ENCODE measurements at regions not wholly inside any gene's neighbourhood (a gene's known extent, or its start where the extent isn't known, plus 50 kb on each side); places are given as distances from the start of the nearest gene placed in this dataset.

GRCh38 chr7:124482229-124482628, 283.4 kb downstream of the GPR37 start:
- no peaks in the 10 kb centered on the region for H3K9me3 Mint-ChIP-seq
- TF ChIP-seq TCF7 (CRISPR knock-in tag; IDR thresholded peaks at IDR 0.05; ENCODE audit: low read depth) (no peak), NR1H2 (CRISPR knock-in tag; IDR thresholded peaks at IDR 0.05) (no peak), CREB1 (CRISPR knock-in tag; IDR thresholded peaks at IDR 0.05) (no peak), ZNF263 (CRISPR knock-in tag; IDR thresholded peaks at IDR 0.05; ENCODE audit: low read depth) (no peak), ZNF232 (CRISPR knock-in tag; IDR thresholded peaks at IDR 0.05) (no peak), FOXK1 (CRISPR knock-in tag; IDR thresholded peaks at IDR 0.05) (no peak), STAT6 (CRISPR knock-in tag; conservative IDR thresholded peaks at IDR 0.05; ENCODE audit: low read depth) (no peak), MYBL2 (CRISPR knock-in tag; IDR thresholded peaks at IDR 0.05) (no peak), NFYB (CRISPR knock-in tag; conservative IDR thresholded peaks at IDR 0.05; ENCODE audit: low read depth) (no peak), EMX1 (CRISPR knock-in tag; IDR thresholded peaks at IDR 0.05) (no peak), GABPB1 (CRISPR knock-in tag; IDR thresholded peaks at IDR 0.05) (no peak), ATF1 (CRISPR knock-in tag; IDR thresholded peaks at IDR 0.05) (no peak), TP53 (CRISPR knock-in tag; IDR thresholded peaks at IDR 0.05) (no peak), ZNF671 (CRISPR knock-in tag; IDR thresholded peaks at IDR 0.05) (no peak)
- TF ChIP-seq, protein P1, sequence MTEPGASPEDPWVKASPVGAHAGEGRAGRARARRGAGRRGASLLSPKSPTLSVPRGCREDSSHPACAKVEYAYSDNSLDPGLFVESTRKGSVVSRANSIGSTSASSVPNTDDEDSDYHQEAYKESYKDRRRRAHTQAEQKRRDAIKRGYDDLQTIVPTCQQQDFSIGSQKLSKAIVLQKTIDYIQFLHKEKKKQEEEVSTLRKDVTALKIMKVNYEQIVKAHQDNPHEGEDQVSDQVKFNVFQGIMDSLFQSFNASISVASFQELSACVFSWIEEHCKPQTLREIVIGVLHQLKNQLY (CRISPR knock-in tag; IDR thresholded peaks at IDR 0.05), result no peak
- TF ChIP-seq, protein P2, sequence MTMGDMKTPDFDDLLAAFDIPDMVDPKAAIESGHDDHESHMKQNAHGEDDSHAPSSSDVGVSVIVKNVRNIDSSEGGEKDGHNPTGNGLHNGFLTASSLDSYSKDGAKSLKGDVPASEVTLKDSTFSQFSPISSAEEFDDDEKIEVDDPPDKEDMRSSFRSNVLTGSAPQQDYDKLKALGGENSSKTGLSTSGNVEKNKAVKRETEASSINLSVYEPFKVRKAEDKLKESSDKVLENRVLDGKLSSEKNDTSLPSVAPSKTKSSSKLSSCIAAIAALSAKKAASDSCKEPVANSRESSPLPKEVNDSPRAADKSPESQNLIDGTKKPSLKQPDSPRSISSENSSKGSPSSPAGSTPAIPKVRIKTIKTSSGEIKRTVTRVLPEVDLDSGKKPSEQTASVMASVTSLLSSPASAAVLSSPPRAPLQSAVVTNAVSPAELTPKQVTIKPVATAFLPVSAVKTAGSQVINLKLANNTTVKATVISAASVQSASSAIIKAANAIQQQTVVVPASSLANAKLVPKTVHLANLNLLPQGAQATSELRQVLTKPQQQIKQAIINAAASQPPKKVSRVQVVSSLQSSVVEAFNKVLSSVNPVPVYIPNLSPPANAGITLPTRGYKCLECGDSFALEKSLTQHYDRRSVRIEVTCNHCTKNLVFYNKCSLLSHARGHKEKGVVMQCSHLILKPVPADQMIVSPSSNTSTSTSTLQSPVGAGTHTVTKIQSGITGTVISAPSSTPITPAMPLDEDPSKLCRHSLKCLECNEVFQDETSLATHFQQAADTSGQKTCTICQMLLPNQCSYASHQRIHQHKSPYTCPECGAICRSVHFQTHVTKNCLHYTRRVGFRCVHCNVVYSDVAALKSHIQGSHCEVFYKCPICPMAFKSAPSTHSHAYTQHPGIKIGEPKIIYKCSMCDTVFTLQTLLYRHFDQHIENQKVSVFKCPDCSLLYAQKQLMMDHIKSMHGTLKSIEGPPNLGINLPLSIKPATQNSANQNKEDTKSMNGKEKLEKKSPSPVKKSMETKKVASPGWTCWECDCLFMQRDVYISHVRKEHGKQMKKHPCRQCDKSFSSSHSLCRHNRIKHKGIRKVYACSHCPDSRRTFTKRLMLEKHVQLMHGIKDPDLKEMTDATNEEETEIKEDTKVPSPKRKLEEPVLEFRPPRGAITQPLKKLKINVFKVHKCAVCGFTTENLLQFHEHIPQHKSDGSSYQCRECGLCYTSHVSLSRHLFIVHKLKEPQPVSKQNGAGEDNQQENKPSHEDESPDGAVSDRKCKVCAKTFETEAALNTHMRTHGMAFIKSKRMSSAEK (CRISPR knock-in tag; IDR thresholded peaks at IDR 0.05; ENCODE audit: borderline replicate concordance), result no peak
- TF ChIP-seq, protein P3, sequence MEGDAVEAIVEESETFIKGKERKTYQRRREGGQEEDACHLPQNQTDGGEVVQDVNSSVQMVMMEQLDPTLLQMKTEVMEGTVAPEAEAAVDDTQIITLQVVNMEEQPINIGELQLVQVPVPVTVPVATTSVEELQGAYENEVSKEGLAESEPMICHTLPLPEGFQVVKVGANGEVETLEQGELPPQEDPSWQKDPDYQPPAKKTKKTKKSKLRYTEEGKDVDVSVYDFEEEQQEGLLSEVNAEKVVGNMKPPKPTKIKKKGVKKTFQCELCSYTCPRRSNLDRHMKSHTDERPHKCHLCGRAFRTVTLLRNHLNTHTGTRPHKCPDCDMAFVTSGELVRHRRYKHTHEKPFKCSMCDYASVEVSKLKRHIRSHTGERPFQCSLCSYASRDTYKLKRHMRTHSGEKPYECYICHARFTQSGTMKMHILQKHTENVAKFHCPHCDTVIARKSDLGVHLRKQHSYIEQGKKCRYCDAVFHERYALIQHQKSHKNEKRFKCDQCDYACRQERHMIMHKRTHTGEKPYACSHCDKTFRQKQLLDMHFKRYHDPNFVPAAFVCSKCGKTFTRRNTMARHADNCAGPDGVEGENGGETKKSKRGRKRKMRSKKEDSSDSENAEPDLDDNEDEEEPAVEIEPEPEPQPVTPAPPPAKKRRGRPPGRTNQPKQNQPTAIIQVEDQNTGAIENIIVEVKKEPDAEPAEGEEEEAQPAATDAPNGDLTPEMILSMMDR (IDR thresholded peaks at IDR 0.05), result no peak
- TF ChIP-seq, protein P4, sequence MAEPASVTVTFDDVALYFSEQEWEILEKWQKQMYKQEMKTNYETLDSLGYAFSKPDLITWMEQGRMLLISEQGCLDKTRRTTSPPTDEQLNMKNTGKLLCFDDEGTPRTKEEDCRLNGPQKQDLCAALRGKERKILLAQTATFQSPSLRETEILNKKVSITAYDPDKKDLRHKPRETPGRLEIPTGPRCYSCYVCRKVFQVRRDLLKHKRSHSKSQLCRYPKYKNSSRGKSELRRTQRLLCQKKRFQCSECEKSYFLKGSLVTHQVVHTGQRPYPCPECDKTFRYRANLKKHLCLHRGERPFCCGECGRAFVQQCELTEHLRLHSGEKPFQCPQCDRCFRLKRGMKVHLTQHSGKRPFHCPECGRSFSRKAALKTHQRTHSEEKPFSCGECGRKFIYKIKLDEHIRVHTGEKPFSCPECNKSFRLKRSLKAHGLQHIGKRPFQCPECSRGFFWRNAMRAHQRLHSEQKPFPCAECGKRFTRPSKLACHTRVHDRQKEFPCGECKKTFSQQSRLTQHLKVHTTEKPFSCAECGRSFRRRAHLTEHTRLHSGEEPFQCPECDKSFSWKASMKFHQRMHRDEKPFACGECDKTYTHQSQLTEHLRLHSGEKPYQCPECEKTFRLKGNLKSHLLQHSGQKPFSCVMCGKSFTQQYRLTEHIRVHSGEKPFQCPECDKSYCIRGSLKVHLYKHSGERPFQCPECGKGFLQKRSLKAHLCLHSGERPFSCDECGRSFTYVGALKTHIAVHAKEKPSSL (CRISPR knock-in tag; conservative IDR thresholded peaks at IDR 0.05), result no peak
- ChIA-PET POLR2A (no interaction called here), CTCF (no interaction called here)
- ATAC-seq (no peak; the same call in 1 of the 2 replicates), DNase-seq (ENCODE audit: low spot score) (no peak)
- H3K4me3 Mint-ChIP-seq, result no peak overlapping the region
- H3K36me3 Mint-ChIP-seq, result no peaks in the 10 kb centered on the region
- H3K27me3 Mint-ChIP-seq (ENCODE audit: low read depth), result no peaks in the 10 kb centered on the region
- H3K27ac Mint-ChIP-seq, result no peak overlapping the region
- peaks cover 9% of the 10 kb centered on the region; the same call in 1 of the 2 replicates for H3K4me1 Mint-ChIP-seq

Data from WTC11 (cell line).